ENCODE measurements at regions not wholly inside any gene's neighbourhood (a gene's known extent, or its start where the extent isn't known, plus 50 kb on each side); places are given as distances from the start of the nearest gene placed in this dataset.

DNA sequence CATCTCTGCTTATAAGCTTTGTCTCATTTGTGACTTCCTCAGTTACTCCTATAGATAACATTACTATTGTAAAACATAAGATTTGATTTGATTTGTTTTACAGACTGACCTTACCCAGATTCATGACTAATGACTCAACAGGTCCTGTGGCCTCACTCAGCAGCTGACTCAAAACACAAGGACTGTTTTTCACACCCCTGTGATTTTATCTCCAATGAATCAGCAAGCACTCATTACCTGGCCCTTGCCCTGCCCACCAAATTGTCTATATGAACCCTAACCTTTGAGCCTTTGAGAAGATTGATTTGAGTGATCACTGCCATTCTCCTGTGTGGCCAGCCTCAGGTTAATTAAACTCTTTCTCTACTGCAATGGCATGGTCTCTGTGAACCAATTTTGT, 1064.6 kb upstream of the LRRTM3 start:
- TF ChIP-seq, protein P1, sequence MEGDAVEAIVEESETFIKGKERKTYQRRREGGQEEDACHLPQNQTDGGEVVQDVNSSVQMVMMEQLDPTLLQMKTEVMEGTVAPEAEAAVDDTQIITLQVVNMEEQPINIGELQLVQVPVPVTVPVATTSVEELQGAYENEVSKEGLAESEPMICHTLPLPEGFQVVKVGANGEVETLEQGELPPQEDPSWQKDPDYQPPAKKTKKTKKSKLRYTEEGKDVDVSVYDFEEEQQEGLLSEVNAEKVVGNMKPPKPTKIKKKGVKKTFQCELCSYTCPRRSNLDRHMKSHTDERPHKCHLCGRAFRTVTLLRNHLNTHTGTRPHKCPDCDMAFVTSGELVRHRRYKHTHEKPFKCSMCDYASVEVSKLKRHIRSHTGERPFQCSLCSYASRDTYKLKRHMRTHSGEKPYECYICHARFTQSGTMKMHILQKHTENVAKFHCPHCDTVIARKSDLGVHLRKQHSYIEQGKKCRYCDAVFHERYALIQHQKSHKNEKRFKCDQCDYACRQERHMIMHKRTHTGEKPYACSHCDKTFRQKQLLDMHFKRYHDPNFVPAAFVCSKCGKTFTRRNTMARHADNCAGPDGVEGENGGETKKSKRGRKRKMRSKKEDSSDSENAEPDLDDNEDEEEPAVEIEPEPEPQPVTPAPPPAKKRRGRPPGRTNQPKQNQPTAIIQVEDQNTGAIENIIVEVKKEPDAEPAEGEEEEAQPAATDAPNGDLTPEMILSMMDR (conservative IDR thresholded peaks at IDR 0.05), result no peak
- H3K27ac ChIP-seq, result no peak overlapping the region
